GM19468 (cell line): ENCODE measurements at regions not wholly inside any gene's neighbourhood (a gene's known extent, or its start where the extent isn't known, plus 50 kb on each side); places are given as distances from the start of the nearest gene placed in this dataset.

ENCODE experiments used
- ATAC-seq: cut with Tn5 transposase; IDR thresholded peaks from one replicate; pipeline ENCODE4 v1.9.1; 2021; ENCODE audit warnings: mild to moderate bottlenecking, moderate library complexity, moderate number of reproducible peaks; ENCODE audit not compliant: unreplicated experiment; ENCODE audit errors: extremely low read depth

DNA sequence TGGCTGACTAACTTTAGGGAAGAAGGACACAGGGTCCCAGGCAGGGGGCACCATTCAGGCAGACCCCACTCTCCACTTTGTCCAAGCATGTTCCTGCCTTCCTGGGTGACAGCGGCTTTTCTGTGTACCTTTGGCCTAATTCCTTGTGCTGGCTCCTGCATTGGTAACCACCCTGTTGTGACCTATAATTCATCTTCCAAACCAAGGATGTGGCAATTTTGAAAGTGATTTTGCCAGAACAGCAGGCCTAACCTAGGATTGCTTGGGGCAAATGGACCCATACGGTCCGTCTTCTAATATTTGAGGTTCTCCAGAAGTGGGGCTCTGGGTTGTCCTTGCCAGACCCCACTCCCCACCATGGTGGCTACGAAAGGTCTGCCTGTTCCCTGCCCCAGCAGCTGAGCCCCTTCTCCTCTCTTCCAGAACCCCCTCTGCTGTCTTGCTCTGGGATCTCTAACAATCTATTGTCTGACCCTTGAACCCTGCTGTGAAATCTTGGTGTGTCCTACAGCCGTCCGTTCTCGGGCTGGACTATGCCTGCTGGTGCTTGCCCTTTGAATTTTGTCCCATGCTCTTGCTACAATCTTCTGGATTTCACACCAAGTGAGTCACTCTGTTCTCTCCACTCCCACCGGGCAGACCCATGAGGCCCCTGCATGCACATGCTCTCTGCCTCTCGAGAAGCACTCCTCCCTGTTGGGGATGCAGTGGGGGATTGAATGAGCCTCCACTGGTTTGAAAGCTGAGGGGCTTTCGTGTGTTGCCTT, 316.0 kb downstream of the CXCL12 start:
- ATAC-seq = no peak

DNA sequence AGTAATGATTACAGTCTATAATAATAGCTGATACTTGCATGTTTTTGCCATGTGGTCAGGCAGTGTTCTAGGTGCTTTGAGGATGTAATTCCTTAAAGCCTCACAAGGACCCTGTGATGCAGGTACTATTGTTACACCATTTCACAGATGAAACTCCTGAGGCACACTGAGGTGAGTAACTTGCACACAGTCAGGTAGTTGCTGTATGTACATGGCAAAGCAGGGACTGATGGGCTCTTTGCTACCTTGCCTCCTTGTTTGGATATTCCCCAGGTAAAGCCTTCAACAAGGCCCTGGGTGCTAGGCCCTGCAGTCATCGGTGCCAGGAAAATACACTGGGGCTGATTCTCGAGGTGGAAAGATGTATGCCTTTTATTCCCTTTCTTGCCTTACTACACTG, 317.5 kb downstream of the CXCL12 start:
- no peak for ATAC-seq

- no peak for ATAC-seq
Measured at GRCh38 chr10:44066527-44067255, 318.2 kb downstream of the CXCL12 start.

- no peak for ATAC-seq
Measured at GRCh38 chr10:44065788-44066526, 318.9 kb downstream of the CXCL12 start.

DNA sequence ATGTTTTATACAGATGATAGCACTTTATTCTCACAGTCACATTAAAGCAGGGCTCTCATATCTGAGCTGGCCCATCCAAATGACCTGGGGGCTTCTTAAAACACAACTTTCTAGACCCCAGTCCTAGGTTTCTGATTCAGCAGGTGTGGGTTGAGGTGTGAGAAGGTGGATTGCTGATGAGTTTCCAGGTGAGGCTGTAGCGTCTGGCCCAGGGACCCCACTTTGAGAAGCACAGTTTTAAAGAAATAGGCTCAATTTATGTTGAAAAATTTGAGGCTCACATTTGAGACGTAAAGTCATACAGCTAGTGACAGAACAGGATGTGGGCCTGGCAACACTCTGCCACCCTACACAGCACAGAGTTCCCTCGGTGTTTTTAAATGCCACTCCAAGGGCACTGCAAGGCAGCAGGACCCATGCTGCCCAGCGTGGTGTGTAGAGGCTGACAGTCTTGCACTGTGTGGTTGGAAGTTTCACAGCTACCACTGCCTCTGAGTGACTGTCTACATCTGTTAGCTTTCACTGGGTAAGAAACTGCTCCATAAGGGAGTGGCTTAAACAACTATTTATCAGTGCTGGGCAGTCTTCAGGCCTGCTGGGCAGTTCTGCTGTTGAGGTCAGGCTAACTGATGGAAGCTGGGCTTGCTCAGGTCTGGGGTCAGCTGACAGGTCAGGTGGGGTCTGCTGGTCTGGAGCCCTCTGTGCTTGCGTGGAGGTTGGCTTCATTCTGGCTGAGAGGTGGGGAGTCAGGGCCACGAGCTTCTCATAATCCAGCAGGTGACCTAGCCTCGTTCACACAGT, 319.7 kb downstream of the CXCL12 start:
- no peak for ATAC-seq

DNA sequence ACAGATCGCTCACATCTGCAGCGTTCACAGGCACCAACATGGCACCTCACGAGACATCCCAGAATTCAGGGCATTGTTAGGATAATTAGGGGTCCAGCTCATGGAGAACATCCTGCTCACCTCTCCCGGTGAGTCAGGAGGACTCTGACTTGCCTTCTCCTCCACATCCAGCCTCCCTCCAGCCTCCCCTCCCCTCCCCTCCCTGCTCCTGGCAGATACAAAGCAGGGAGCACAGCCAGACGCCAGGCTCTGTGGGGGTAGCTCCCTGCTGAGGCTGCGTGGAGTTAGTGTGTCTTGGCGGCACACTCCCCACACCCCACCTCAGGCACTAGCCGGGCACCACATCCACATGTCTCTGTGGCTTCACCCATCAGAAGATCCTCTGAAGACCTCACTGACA, 320.6 kb downstream of the CXCL12 start:
- ATAC-seq = no peak

- ATAC-seq = no peak
Measured at GRCh38 chr10:44063686-44064085, 321.2 kb downstream of the CXCL12 start.

- no peak for ATAC-seq
Measured at GRCh38 chr10:44060719-44061118, 324.2 kb downstream of the CXCL12 start.

DNA sequence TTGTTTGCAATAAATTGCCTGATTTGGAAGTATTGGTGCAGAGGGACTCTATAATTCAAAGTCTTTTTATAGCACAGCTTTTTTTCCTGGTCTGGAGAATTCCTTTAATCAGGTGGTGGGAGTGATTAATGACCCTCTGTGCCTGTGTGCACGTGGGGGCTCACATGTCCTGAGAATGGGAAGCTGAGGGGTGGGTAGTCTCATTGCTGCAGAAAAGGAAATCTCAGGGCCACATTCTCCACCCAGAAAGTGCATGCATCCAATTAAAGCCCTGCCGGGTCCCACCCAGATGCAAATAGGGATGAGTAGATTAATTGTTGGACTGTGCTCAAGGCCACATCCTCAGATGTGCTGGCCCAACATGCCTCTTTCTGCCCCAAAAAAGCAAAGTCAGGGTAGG, 324.7 kb downstream of the CXCL12 start:
- ATAC-seq = no peak

- ATAC-seq = no peak
Measured at GRCh38 chr10:44058259-44058658, 326.6 kb downstream of the CXCL12 start.

- ATAC-seq = no peak
Measured at GRCh38 chr10:44056967-44057805, 327.7 kb downstream of the CXCL12 start.

GRCh38 chr10:44056206-44056605, 328.7 kb downstream of the CXCL12 start:
- ATAC-seq = no peak

GRCh38 chr10:44054046-44054445, 330.9 kb downstream of the CXCL12 start:
- ATAC-seq = no peak

- no peak for ATAC-seq
Measured at GRCh38 chr10:44053391-44053790, 331.5 kb downstream of the CXCL12 start.

- ATAC-seq = no peak
Measured at GRCh38 chr10:44051584-44052385, 333.1 kb downstream of the CXCL12 start.

GRCh38 chr10:44051091-44051490, 333.8 kb downstream of the CXCL12 start:
- no peak for ATAC-seq

GRCh38 chr10:44049301-44050015, 335.4 kb downstream of the CXCL12 start:
- no peak for ATAC-seq

GRCh38 chr10:44047361-44047760, 337.5 kb downstream of the CXCL12 start:
- ATAC-seq = no peak
